ENCODE measurements at regions not wholly inside any gene's neighbourhood (a gene's known extent, or its start where the extent isn't known, plus 50 kb on each side); places are given as distances from the start of the nearest gene placed in this dataset.
A peak's percentile ranks its signal among the peaks of the same experiment; 100 is the strongest.

GRCh38 chr16:17566075-17566474 lies 95.3 kb upstream of the XYLT1 start:
- H3K4me3 Mint-ChIP-seq: no peak overlapping the region
- H3K27me3 Mint-ChIP-seq: peaks cover 7% of the 10 kb centered on the region
- no peaks in the 10 kb centered on the region for H3K4me1 Mint-ChIP-seq (ENCODE audit: unreplicated experiment)
- no peaks in the 10 kb centered on the region for H3K9me3 Mint-ChIP-seq
- H3K27ac Mint-ChIP-seq: no peak overlapping the region
- no peak for DNase-seq (ENCODE audit: extremely low spot score, unreplicated experiment)
- H3K36me3 Mint-ChIP-seq: no peaks in the 10 kb centered on the region
- no peak for TF ChIP-seq CTCF (conservative IDR thresholded peaks at IDR 0.05)

- Mint-ChIP-seq H3K36me3 (no peaks in the 10 kb centered on the region), H3K4me3 (no peak overlapping the region), H3K27me3 (peaks cover 7% of the 10 kb centered on the region), H3K27ac (no peak overlapping the region), H3K9me3 (no peaks in the 10 kb centered on the region), H3K4me1 (ENCODE audit: unreplicated experiment) (no peaks in the 10 kb centered on the region)
- DNase-seq (ENCODE audit: extremely low spot score, unreplicated experiment): no peak
- TF ChIP-seq CTCF (conservative IDR thresholded peaks at IDR 0.05): peak; percentile 31
Observed at GRCh38 chr16:17565605-17566004, 94.8 kb upstream of the XYLT1 start.

GRCh38 chr16:17564856-17565255 lies 94.1 kb upstream of the XYLT1 start:
- Mint-ChIP-seq H3K4me3 (no peak overlapping the region), H3K36me3 (no peaks in the 10 kb centered on the region), H3K9me3 (no peaks in the 10 kb centered on the region), H3K27ac (no peak overlapping the region), H3K27me3 (peaks cover 7% of the 10 kb centered on the region), H3K4me1 (ENCODE audit: unreplicated experiment) (no peaks in the 10 kb centered on the region)
- no peak for TF ChIP-seq CTCF (conservative IDR thresholded peaks at IDR 0.05)
- no peak for DNase-seq (ENCODE audit: extremely low spot score, unreplicated experiment)

- Mint-ChIP-seq H3K9me3 (no peaks in the 10 kb centered on the region), H3K27ac (no peak overlapping the region), H3K4me1 (ENCODE audit: unreplicated experiment) (peaks cover 7% of the 10 kb centered on the region), H3K36me3 (no peaks in the 10 kb centered on the region), H3K4me3 (no peak overlapping the region), H3K27me3 (peaks cover 9% of the 10 kb centered on the region)
- no peak for TF ChIP-seq CTCF (conservative IDR thresholded peaks at IDR 0.05)
- DNase-seq (ENCODE audit: extremely low spot score, unreplicated experiment): no peak
Observed at GRCh38 chr16:17563323-17564091, 92.7 kb upstream of the XYLT1 start.

- Mint-ChIP-seq H3K4me1 (ENCODE audit: unreplicated experiment) (peaks cover 12% of the 10 kb centered on the region), H3K36me3 (no peaks in the 10 kb centered on the region), H3K9me3 (no peaks in the 10 kb centered on the region), H3K27ac (no peak overlapping the region), H3K27me3 (peaks cover 14% of the 10 kb centered on the region), H3K4me3 (peak overlapping the region; percentile 47)
- no peak for TF ChIP-seq CTCF (conservative IDR thresholded peaks at IDR 0.05)
- DNase-seq (ENCODE audit: extremely low spot score, unreplicated experiment): no peak
Observed at GRCh38 chr16:17561056-17561455, 90.3 kb upstream of the XYLT1 start.

All from type B pancreatic cell (in vitro differentiated cells).